ENCODE measurements at regions not wholly inside any gene's neighbourhood (a gene's known extent, or its start where the extent isn't known, plus 50 kb on each side); places are given as distances from the start of the nearest gene placed in this dataset.

GRCh38 chr2:220496513-220496912 lies 869.1 kb downstream of the SLC4A3 start:
- no peak for DNase-seq (ENCODE audit: low read depth in 2 of 2)

GRCh38 chr2:220499225-220499624 lies 871.8 kb downstream of the SLC4A3 start:
- no peak for DNase-seq (ENCODE audit: low read depth in 2 of 2)

- no peak for DNase-seq (ENCODE audit: low read depth in 2 of 2)
Observed at GRCh38 chr2:220502539-220502938, 875.1 kb downstream of the SLC4A3 start.

DNA sequence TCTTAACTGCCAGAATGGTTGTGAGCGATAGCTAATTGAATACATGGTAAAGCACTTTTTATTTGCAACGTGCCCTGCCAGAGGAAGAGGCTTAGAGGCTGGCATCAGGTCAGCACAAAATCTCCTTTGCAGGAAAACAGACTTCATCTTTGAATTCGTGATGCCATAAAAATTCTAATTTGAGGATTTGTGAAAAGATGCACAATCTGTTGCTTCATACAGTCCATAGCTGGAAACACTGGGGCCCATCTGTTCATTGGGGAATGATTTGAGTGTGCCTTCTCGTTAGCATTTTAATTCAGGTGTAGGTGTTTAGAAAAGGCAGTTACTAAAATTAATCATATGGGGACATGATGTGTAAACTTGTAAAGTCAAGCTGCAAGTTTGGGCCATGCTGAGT lies 876.0 kb downstream of the SLC4A3 start:
- DNase-seq (ENCODE audit: low read depth in 2 of 2), result no peak

DNA sequence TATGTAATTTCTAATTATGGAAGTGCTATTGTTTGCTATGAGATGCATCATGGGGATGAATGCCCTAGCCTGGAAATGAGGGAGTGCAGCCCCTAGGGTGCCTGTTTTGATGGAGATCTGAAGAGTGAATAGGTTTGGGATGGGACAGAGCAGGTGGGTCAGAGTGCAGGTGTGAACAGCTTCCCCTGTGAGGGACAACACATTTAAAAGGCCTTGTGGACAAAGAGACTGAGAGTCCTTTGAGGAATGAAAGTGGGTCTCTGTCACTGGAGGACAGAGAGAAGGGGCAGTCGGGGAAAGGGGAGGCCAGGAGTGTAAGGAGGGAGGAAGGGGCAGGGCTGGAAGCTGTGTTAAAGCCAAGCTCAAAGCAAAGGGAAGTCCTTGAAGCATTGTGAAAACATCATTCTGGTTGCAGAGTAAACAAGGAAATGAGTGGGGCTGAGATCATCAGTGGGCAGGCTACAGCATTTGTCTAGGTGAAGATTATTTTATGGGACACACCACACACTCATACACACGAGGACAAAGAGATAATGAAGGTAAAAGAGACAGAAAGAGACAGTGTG lies 877.6 kb downstream of the SLC4A3 start:
- no peak for DNase-seq (ENCODE audit: low read depth in 2 of 2)

GRCh38 chr2:220506466-220506865 lies 879.0 kb downstream of the SLC4A3 start:
- no peak for DNase-seq (ENCODE audit: low read depth in 2 of 2)

DNA sequence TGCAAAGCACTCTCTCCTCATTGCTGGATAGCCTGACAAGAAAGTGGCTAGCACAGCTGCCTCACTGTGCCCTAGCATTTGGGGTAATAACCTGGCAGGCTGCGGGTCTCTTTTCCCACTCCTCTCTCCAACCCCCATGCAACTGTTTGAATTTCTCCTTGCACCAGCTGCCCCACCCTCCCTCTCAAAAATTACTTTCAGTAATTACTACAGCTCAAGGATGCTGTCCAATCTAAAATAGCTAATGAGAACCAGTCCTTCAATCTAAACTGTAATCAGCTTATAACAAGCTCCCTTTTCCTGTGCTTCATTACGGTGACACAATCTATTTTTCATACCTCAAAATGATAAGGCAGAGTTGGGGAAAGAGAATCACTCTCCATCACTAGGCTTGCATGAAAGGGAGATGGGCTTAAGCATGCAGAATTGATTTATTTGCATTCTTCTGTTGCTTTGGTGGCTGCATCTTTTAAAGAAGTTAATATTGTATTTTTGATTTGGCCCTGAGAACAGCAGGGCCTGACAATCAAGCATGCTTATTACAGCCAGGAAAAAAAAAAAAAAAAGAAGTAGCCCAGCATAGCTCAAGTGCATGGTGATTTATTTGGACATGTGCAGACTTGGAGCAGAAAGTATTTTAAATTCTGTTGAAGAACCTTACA lies 881.8 kb downstream of the SLC4A3 start:
- no peak for DNase-seq (ENCODE audit: low read depth in 2 of 2)

DNA sequence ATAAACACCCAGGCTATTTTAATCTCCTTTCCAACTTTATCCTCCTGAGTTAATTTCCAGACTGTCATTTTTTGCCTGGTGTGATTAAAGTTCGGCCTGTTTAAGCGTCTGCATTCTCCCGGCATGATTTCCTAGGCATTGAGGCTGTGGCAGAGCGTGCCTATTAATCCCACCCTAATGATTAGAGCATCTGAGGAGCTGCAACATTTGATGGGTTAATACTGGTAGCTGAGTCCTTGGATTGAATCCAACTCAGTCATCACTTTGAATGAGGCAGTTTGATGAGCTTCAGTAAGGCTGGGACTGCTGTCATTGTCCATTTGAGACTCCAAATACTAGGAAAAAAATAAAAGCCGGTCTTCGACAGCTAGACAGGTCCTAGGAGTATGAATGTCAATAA lies 882.5 kb downstream of the SLC4A3 start:
- DNase-seq (ENCODE audit: low read depth in 2 of 2), result no peak

DNA sequence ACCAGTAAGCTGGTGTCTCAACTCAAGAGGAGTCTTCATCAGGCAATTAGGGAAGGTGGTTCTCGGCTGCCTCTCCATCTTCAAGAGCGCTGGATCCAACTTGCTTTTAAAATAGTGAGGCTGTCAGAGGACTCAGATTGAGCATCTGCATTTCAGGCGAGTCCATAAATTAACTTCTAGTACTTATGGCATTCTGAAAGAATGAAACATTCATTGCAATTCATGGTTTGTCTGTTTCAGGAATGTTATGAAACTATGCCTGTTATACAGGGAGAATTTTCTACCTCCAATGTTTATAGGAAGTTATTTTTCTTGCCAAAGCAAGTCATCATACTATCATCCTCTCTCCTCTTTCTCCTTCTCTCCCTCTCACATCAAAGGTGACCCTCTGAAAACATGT lies 883.2 kb downstream of the SLC4A3 start:
- no peak for DNase-seq (ENCODE audit: low read depth in 2 of 2)

DNA sequence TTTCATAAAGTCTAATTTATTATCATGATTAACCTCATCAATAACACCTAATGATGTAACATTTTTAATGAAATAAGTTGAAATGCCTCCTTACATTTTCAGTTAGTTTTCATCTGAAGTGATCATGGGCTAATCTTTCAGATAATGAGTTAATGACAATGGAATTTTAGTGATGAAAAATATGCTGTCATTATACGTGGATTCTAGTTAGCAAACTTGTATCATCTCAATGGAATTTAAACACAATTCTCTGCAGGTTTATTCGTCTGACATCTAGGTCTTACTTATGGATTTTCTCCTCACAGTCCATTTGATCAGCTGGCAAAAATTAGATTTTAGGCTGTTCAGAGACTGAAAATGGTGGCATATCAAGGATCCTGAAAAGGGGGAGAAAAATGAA lies 885.0 kb downstream of the SLC4A3 start:
- DNase-seq (ENCODE audit: low read depth in 2 of 2), result no peak

DNA sequence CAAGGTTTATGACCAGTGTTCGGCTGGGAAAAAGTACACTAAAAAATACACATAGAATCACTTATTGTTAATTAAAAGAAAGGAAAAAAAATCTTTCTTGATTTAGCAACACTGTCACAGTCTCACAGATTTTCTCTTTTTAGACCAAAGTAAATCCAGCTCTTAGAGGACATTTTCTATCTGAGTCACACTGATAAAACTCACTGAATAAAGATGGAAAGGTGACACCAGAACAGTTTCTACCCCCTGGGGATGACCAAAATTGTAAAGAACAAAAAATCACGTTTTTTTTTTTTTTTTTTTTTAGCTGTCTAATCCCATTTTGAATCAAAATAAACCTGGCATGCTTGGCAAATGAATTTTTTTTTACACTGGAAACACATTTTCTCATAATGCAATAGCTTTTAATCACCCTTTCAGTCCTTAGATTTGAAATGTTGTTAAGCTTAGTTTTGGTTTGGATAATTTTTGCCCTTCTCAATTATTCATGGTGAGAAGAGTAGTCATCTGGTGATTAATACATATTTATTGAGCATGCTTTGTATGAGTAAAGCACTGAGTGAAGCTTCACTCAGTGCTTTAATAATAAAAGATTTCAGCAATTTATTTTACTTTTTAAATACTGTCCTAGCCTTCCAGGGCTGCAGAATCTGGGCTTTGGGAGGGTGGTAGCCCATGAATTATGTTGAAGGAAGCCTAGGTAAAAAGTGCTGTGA lies 886.3 kb downstream of the SLC4A3 start:
- DNase-seq (ENCODE audit: low read depth in 2 of 2), result no peak

- no peak for DNase-seq (ENCODE audit: low read depth in 2 of 2)
Observed at GRCh38 chr2:220521551-220521950, 894.1 kb downstream of the SLC4A3 start.

- DNase-seq (ENCODE audit: low read depth in 2 of 2), result no peak
Observed at GRCh38 chr2:220528180-220528675, 900.8 kb downstream of the SLC4A3 start.

DNA sequence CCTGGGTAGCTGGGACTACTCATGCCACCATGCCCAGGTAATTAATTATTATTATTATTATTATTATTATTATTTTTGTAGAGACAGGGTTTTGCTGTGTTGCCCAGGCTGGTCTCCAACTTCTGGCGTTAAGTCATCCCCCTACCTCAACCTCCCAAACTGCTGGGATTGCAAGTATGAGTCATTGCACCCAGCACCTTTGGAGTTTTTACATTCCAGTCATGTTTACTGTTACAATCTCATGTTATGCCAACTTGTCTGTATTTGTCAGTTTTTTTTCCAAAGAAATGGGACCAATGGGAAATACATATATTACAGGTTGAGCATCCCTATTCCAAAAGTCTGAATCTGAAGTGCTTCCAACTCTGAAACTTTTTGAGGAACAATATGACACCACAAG lies 903.8 kb downstream of the SLC4A3 start:
- DNase-seq (ENCODE audit: low read depth in 2 of 2), result no peak

- no peak for DNase-seq (ENCODE audit: low read depth in 2 of 2)
Observed at GRCh38 chr2:220533485-220533884, 906.1 kb downstream of the SLC4A3 start.

- no peak for DNase-seq (ENCODE audit: low read depth in 2 of 2)
Observed at GRCh38 chr2:220539481-220539880, 912.1 kb downstream of the SLC4A3 start.

GRCh38 chr2:220544049-220544448 lies 916.6 kb downstream of the SLC4A3 start:
- DNase-seq (ENCODE audit: low read depth in 2 of 2), result no peak

GRCh38 chr2:220550995-220551700 lies 923.7 kb downstream of the SLC4A3 start:
- DNase-seq (ENCODE audit: low read depth in 2 of 2), result no peak

- DNase-seq (ENCODE audit: low read depth in 2 of 2), result no peak
Observed at GRCh38 chr2:220552790-220553535, 925.5 kb downstream of the SLC4A3 start.

DNA sequence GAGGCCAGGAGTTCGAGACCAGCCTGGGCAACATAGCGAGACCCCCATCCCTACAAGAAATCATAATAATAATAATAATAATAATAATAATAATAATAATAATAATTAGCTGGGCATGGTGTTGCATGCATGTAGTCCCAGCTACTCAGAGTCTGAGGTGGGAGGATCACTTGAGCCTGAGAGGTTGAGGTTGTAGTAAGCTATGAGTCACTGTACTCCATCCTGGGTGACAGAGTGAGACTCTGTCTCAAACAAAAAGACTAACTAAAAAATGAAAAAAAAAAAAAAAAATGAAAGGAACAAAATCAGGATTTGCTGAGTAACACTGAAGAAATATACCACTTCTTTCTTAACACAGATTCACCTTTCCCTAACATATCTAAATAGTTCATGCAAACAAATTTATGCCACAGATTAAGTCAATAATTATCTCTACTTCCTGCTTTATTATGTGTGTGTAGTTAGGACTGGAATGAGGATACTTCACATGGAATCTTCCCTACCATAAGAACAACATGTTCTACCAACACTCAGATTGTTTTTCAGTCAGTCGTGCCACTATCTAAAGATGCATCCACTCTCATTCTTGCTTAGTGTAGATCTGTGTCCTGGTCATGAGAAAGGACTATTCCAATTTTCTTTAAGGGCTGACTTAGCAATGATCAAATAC lies 928.7 kb downstream of the SLC4A3 start:
- DNase-seq (ENCODE audit: low read depth in 2 of 2), result no peak

- no peak for DNase-seq (ENCODE audit: low read depth in 2 of 2)
Observed at GRCh38 chr2:220556658-220557057, 929.2 kb downstream of the SLC4A3 start.

Measured in activated CD4-positive, alpha-beta T cell treated with anti-CD3 and anti-CD28 coated beads for 24 hours (primary cell).